Uterus (tissue), 3 donors: ENCODE measurements at regions not wholly inside any gene's neighbourhood (a gene's known extent, or its start where the extent isn't known, plus 50 kb on each side); places are given as distances from the start of the nearest gene placed in this dataset.

Source experiments
- DNase-seq, 2 donors: peaks; one replicate each; pipeline ENCODE4 v3.0.0-alpha.2; 2019 to 2020
- H3K27ac ChIP-seq, 2 donors: fragments of 200-600 bp; sonication (generic); 1 replicate in 1 of 2; 2 replicates in 1 of 2; pipeline ENCODE4 v1.5.1; 2016 to 2018
- H3K27me3 ChIP-seq, 2 donors: fragments of 200-600 bp; sonication (generic); one replicate each; pipeline ENCODE4 v1.5.1; 2018 to 2019; ENCODE audit warnings: control low read depth in 1 of 2
- H3K36me3 ChIP-seq, 2 donors: fragments of 200-600 bp; sonication (generic); one replicate each; pipeline ENCODE4 v1.5.1; 2019; ENCODE audit warnings: control low read depth in 1 of 2
- H3K4me1 ChIP-seq, 2 donors: fragments of 200-600 bp; sonication (generic); one replicate each; pipeline ENCODE4 v1.5.1; 2018 to 2019; ENCODE audit warnings: control low read depth in 1 of 2
- H3K4me3 ChIP-seq, 2 donors: fragments of 200-600 bp; sonication (generic); 1 replicate in 1 of 2; 2 replicates in 1 of 2; pipeline ENCODE4 v1.5.1; 2018 to 2019; ENCODE audit warnings: mild to moderate bottlenecking in 1 of 2
- H3K9me3 ChIP-seq, 2 donors: fragments of 200-600 bp; sonication (generic); one replicate each; pipeline ENCODE4 v1.5.1; 2019; ENCODE audit warnings: control low read depth in 1 of 2
- CTCF ChIP-seq, 4 experiments: fragments of 200-600 bp in 2 of 4; fragments of 450-650 bp in 2 of 4; sonication (generic) in 2 of 4; IDR thresholded peaks; one replicate each; pipeline ENCODE4 v1.5.1; 2016 to 2019; ENCODE audit warnings: antibody characterized with exemption in 4 of 4, mild to moderate bottlenecking in 2 of 4, moderate library complexity in 1 of 4
- POLR2A ChIP-seq, 2 donors: fragments of 450-650 bp; IDR thresholded peaks; one replicate each; pipeline ENCODE4 v1.6.1; 2016; ENCODE audit warnings: antibody characterized with exemption in 2 of 2, mild to moderate bottlenecking in 1 of 2, moderate library complexity in 1 of 2
- intact Hi-C: fragments of 100-400 bp; cut with DNase I; formaldehyde crosslinking; loops from one replicate; pipeline ENCODE4 v1.15.1; 2023; ENCODE audit warnings: low total_unique reads
- donor health status: DM: yes; HTN: yes; CAD: no.

GRCh38 chr16:79994418-79994817 lies 393.9 kb upstream of the MAF start:
- no peak for DNase-seq
- intact Hi-C loops, result no loop called here
- H3K27me3 ChIP-seq, result no peaks in the 10 kb centered on the region
- no peak for TF ChIP-seq POLR2A (IDR thresholded peaks at IDR 0.05)
- TF ChIP-seq CTCF (IDR thresholded peaks at IDR 0.05), result no peak
- H3K36me3 ChIP-seq, result no peaks in the 10 kb centered on the region
- no peaks in the 10 kb centered on the region for H3K4me1 ChIP-seq
- no peaks in the 10 kb centered on the region for H3K9me3 ChIP-seq
- no peak overlapping the region for H3K27ac ChIP-seq
- no peak overlapping the region for H3K4me3 ChIP-seq

- Histone ChIP-seq H3K9me3 (no peaks in the 10 kb centered on the region), H3K27me3 (no peaks in the 10 kb centered on the region), H3K36me3 (no peaks in the 10 kb centered on the region), H3K4me3 (no peak overlapping the region), H3K4me1 (no peaks in the 10 kb centered on the region), H3K27ac (no peak overlapping the region)
- intact Hi-C loops, result no loop called here
- TF ChIP-seq CTCF (IDR thresholded peaks at IDR 0.05) (no peak), POLR2A (IDR thresholded peaks at IDR 0.05) (no peak)
- DNase-seq, result no peak
Measured at GRCh38 chr16:79993629-79994209, 393.2 kb upstream of the MAF start.

- H3K9me3 ChIP-seq, result no peaks in the 10 kb centered on the region
- no peaks in the 10 kb centered on the region for H3K36me3 ChIP-seq
- no peak overlapping the region for H3K27ac ChIP-seq
- no peak for DNase-seq
- H3K4me3 ChIP-seq, result no peak overlapping the region
- intact Hi-C loops, result no loop called here
- no peak for TF ChIP-seq POLR2A (IDR thresholded peaks at IDR 0.05)
- no peak for TF ChIP-seq CTCF (IDR thresholded peaks at IDR 0.05)
- no peaks in the 10 kb centered on the region for H3K4me1 ChIP-seq
- no peaks in the 10 kb centered on the region for H3K27me3 ChIP-seq
Measured at GRCh38 chr16:79991969-79992368, 391.4 kb upstream of the MAF start.

GRCh38 chr16:79988721-79989220 lies 388.2 kb upstream of the MAF start:
- no peaks in the 10 kb centered on the region for H3K27me3 ChIP-seq
- H3K36me3 ChIP-seq, result no peaks in the 10 kb centered on the region
- TF ChIP-seq CTCF (IDR thresholded peaks at IDR 0.05), result no peak
- no peak for TF ChIP-seq POLR2A (IDR thresholded peaks at IDR 0.05)
- H3K4me3 ChIP-seq, result no peak overlapping the region
- DNase-seq, result no peak
- intact Hi-C loops, result no loop called here
- H3K9me3 ChIP-seq, result no peaks in the 10 kb centered on the region
- H3K4me1 ChIP-seq, result no peaks in the 10 kb centered on the region
- no peak overlapping the region for H3K27ac ChIP-seq

- TF ChIP-seq POLR2A (IDR thresholded peaks at IDR 0.05) (no peak), CTCF (IDR thresholded peaks at IDR 0.05) (no peak)
- Histone ChIP-seq H3K9me3 (no peaks in the 10 kb centered on the region), H3K36me3 (no peaks in the 10 kb centered on the region), H3K27ac (no peak overlapping the region), H3K4me3 (no peak overlapping the region), H3K27me3 (no peaks in the 10 kb centered on the region), H3K4me1 (no peaks in the 10 kb centered on the region)
- no peak for DNase-seq
- intact Hi-C loops, result no loop called here
Measured at GRCh38 chr16:79988089-79988488, 387.6 kb upstream of the MAF start.
